H9 (cell line): ENCODE measurements at regions not wholly inside any gene's neighbourhood (a gene's known extent, or its start where the extent isn't known, plus 50 kb on each side); places are given as distances from the start of the nearest gene placed in this dataset.

Source experiments
- DNase-seq: peaks from one replicate; pipeline ENCODE4 v3.0.0-alpha.2; 2017
- H2AFZ ChIP-seq: one replicate; pipeline ENCODE4 v1.6.1; 2013; ENCODE audit warnings: mild to moderate bottlenecking, low read length, control low read depth, moderate library complexity
- H2AK5ac ChIP-seq: 2 replicates; pipeline ENCODE4 v1.6.1; 2013; ENCODE audit warnings: low read length, control low read depth, mixed read lengths; ENCODE audit not compliant: insufficient read length
- H2BK120ac ChIP-seq: one replicate; pipeline ENCODE4 v1.6.1; 2013; ENCODE audit warnings: low read depth, mild to moderate bottlenecking, low read length, control low read depth, inconsistent platforms; ENCODE audit not compliant: poor library complexity, severe bottlenecking
- H2BK12ac ChIP-seq: 2 replicates; pipeline ENCODE4 v1.6.1; 2013; ENCODE audit warnings: low read length, control low read depth, mixed read lengths, low read depth; ENCODE audit not compliant: insufficient read length
- H2BK15ac ChIP-seq: 2 replicates; pipeline ENCODE4 v1.6.1; 2013; ENCODE audit warnings: low read depth, low read length, control low read depth
- H2BK20ac ChIP-seq: one replicate; pipeline ENCODE4 v1.6.1; 2013; ENCODE audit warnings: low read depth, mild to moderate bottlenecking, low read length, control low read depth, inconsistent platforms; ENCODE audit not compliant: poor library complexity, severe bottlenecking
- H2BK5ac ChIP-seq: 2 replicates; pipeline ENCODE4 v1.6.1; 2013; ENCODE audit warnings: low read length, control low read depth, mixed read lengths; ENCODE audit not compliant: insufficient read length
- H3K14ac ChIP-seq: 2 replicates; pipeline ENCODE4 v1.6.1; 2013; ENCODE audit warnings: low read length, control low read depth; ENCODE audit not compliant: insufficient read depth
- H3K18ac ChIP-seq: 2 replicates; pipeline ENCODE4 v1.6.1; 2013; ENCODE audit warnings: low read depth, mild to moderate bottlenecking, mixed read lengths, low read length, control low read depth; ENCODE audit not compliant: insufficient read length
- H3K23ac ChIP-seq: 2 replicates; pipeline ENCODE4 v1.6.1; 2013; ENCODE audit warnings: low read length, control low read depth, mixed read lengths, low read depth; ENCODE audit not compliant: insufficient read length
- H3K23me2 ChIP-seq: 2 replicates; pipeline ENCODE4 v1.6.1; 2013; ENCODE audit warnings: low read depth, mild to moderate bottlenecking, mixed read lengths, low read length, control low read depth; ENCODE audit not compliant: insufficient read length, poor library complexity, severe bottlenecking
- H3K27ac ChIP-seq: 2 replicates; pipeline ENCODE4 v1.5.1; 2013; ENCODE audit warnings: low read length, control low read depth, mixed read lengths, low read depth; ENCODE audit not compliant: insufficient read length
- H3K27me3 ChIP-seq: 2 replicates; pipeline ENCODE4 v1.6.1; 2013; ENCODE audit warnings: low read length, control low read depth, inconsistent platforms; ENCODE audit not compliant: insufficient read depth
- H3K4ac ChIP-seq: 2 replicates; pipeline ENCODE4 v1.6.1; 2013; ENCODE audit warnings: low read depth, mild to moderate bottlenecking, control low read depth, inconsistent platforms, low read length, moderate library complexity
- H3K4me1 ChIP-seq: 2 replicates; pipeline ENCODE4 v1.6.1; 2013; ENCODE audit warnings: low read length, control low read depth, inconsistent platforms; ENCODE audit not compliant: insufficient read depth
- H3K4me2 ChIP-seq: 2 replicates; pipeline ENCODE4 v1.6.1; 2013; ENCODE audit warnings: low read length, control low read depth, mixed read lengths; ENCODE audit not compliant: insufficient read length, insufficient read depth
- H3K56ac ChIP-seq: 2 replicates; pipeline ENCODE4 v1.6.1; 2013; ENCODE audit warnings: low read depth, mild to moderate bottlenecking, mixed read lengths, low read length, control low read depth; ENCODE audit not compliant: insufficient read length
- H3K79me1 ChIP-seq: 2 replicates; pipeline ENCODE4 v1.6.1; 2013; ENCODE audit warnings: low read depth, mild to moderate bottlenecking, moderate library complexity, low read length, control low read depth, inconsistent platforms; ENCODE audit not compliant: insufficient read depth, poor library complexity, severe bottlenecking
- H3K79me2 ChIP-seq: 2 replicates; pipeline ENCODE4 v1.6.1; 2013; ENCODE audit warnings: low read length, control low read depth, inconsistent platforms; ENCODE audit not compliant: insufficient read depth
- H3K9ac ChIP-seq: 2 replicates; pipeline ENCODE4 v1.6.1; 2013; ENCODE audit warnings: low read length, control low read depth, mixed read lengths; ENCODE audit not compliant: insufficient read length; ENCODE audit errors: extremely low read depth
- H3K9me3 ChIP-seq: one replicate; pipeline ENCODE4 v1.6.1; 2013; ENCODE audit warnings: low read depth, low read length, inconsistent platforms; ENCODE audit not compliant: control insufficient read depth
- H3T11ph ChIP-seq: one replicate; pipeline ENCODE4 v1.6.1; 2013; ENCODE audit warnings: mild to moderate bottlenecking, low read length, control low read depth, inconsistent platforms
- H4K20me1 ChIP-seq: one replicate; pipeline ENCODE4 v1.6.1; 2013; ENCODE audit not compliant: control insufficient read depth, insufficient read length, insufficient read depth
- H4K5ac ChIP-seq: 2 replicates; pipeline ENCODE4 v1.6.1; 2013; ENCODE audit warnings: low read depth, mild to moderate bottlenecking, mixed read lengths, low read length, control low read depth; ENCODE audit not compliant: insufficient read length
- H4K8ac ChIP-seq: replicated peaks from 2 replicates; pipeline ENCODE4 v1.6.1; 2013; ENCODE audit warnings: low read length, control low read depth, mixed read lengths, low read depth; ENCODE audit not compliant: insufficient read length
- H4K91ac ChIP-seq: 2 replicates; pipeline ENCODE4 v1.6.1; 2013; ENCODE audit warnings: low read depth, mild to moderate bottlenecking, moderate library complexity, mixed read lengths, low read length, control low read depth; ENCODE audit not compliant: insufficient read length
- H3K27ac Mint-ChIP-seq, 3 experiments: 2 replicates in 2 of 3; 3 replicates in 1 of 3; pipeline ENCODE4 v1.8.0; 2020 to 2021; ENCODE audit warnings: mixed read lengths in 3 of 3, mild to moderate bottlenecking in 1 of 3, moderate library complexity in 1 of 3
- H3K27me3 Mint-ChIP-seq: 2 replicates; pipeline ENCODE4 v1.8.0; 2021; ENCODE audit warnings: low read depth, mild to moderate bottlenecking, moderate library complexity, mixed read lengths
- H3K36me3 Mint-ChIP-seq, 3 experiments: 2 replicates in 2 of 3; 3 replicates in 1 of 3; pipeline ENCODE4 v1.8.0; 2020 to 2021; ENCODE audit warnings: low read depth in 3 of 3, mixed read lengths in 3 of 3; ENCODE audit not compliant: insufficient read depth in 1 of 3
- H3K4me1 Mint-ChIP-seq, 2 experiments: 2 replicates each; pipeline ENCODE4 v1.8.0; 2020; ENCODE audit warnings: mixed read lengths in 2 of 2
- H3K4me3 Mint-ChIP-seq, 2 experiments: 2 replicates in 1 of 2; 3 replicates in 1 of 2; pipeline ENCODE4 v1.8.0; 2020 to 2021; ENCODE audit warnings: mild to moderate bottlenecking in 2 of 2, mixed read lengths in 2 of 2, moderate library complexity in 1 of 2
- H3K9me3 Mint-ChIP-seq, 2 experiments: 2 replicates in 1 of 2; 3 replicates in 1 of 2; pipeline ENCODE4 v1.8.0; 2020; ENCODE audit warnings: mild to moderate bottlenecking in 2 of 2, mixed read lengths in 2 of 2, moderate library complexity in 1 of 2
- CTCF ChIP-seq: fragments of 200-600 bp; sonication (generic); conservative IDR thresholded peaks from 3 replicates; pipeline ENCODE4 v1.8.0; 2021; ENCODE audit warnings: antibody characterized with exemption, mild to moderate bottlenecking

- H3K9me3 Mint-ChIP-seq, result no peaks in the 10 kb centered on the region
- Histone ChIP-seq H3K27ac (no peak overlapping the region), H3T11ph (no peak overlapping the region)
These were observed 484.7 kb upstream of the ARRDC3 start for GRCh38 chr5:91867799-91868198.

More at GRCh38 chr5:91867799-91868198, 484.7 kb upstream of the ARRDC3 start:
- Histone ChIP-seq H4K20me1 (no peaks in the 10 kb centered on the region), H3K23me2 (no peaks in the 10 kb centered on the region), H3K18ac (no peak overlapping the region), H2AFZ (no peak overlapping the region), H2BK15ac (no peak overlapping the region), H3K56ac (no peak overlapping the region), H3K4ac (no peak overlapping the region), H2BK120ac (no peak overlapping the region), H4K91ac (no peak overlapping the region), H3K4me1 (no peaks in the 10 kb centered on the region), H2AK5ac (no peak overlapping the region), H3K79me1 (no peaks in the 10 kb centered on the region), H4K5ac (no peak overlapping the region), H2BK5ac (no peak overlapping the region), H3K9ac (no peak overlapping the region), H2BK20ac (no peak overlapping the region), H3K14ac (no peak overlapping the region), H3K23ac (no peak overlapping the region), H3K9me3 (no peaks in the 10 kb centered on the region), H3K4me2 (no peak overlapping the region), H2BK12ac (no peak overlapping the region), H3K27me3 (no peaks in the 10 kb centered on the region), H4K8ac (no peak overlapping the region), H3K79me2 (no peaks in the 10 kb centered on the region)
- DNase-seq, result no peak
- Mint-ChIP-seq H3K36me3 (no peaks in the 10 kb centered on the region; a peak in 1 of 7 replicates), H3K27ac (peak overlapping the region in 2 of 3 experiments; percentile 8 to 11; a peak in 2 of 7 replicates), H3K4me1 (peaks cover 25 to 27% of the 10 kb centered on the region in 2 experiments), H3K27me3 (no peaks in the 10 kb centered on the region), H3K4me3 (no peak overlapping the region)
- TF ChIP-seq CTCF, result no peak
